Myocyte (in vitro differentiated cells): ENCODE measurements at regions not wholly inside any gene's neighbourhood (a gene's known extent, or its start where the extent isn't known, plus 50 kb on each side); places are given as distances from the start of the nearest gene placed in this dataset.
"Not testable (repeated sequence)": the region's sequence is repeated elsewhere in the genome, so short reads cannot be mapped to it uniquely, and the experiment has no call there.

ENCODE experiments used
- DNase-seq: peaks from one replicate; pipeline ENCODE4 v3.0.0-alpha.2; 2012; ENCODE audit warnings: low read depth

DNA sequence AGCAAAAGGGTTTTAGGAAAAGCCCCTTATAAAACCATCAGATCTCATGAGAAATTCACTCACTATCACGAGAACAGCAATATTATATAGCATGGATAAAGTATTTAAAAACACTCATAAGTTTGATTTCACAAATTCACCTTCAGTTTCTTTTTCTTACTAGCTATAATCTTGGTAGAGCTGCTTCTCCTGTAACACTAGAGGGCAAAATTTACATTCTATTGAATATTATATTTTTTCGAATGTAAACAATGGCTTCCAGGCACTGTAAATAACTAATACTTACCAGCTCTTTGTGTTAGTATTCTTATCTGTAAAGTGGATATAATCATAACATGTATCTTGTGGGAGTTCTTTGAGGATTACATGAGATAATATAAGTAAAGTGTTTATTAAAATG is 259.6 kb downstream of the CCER1 start:
- no peak for DNase-seq

DNA sequence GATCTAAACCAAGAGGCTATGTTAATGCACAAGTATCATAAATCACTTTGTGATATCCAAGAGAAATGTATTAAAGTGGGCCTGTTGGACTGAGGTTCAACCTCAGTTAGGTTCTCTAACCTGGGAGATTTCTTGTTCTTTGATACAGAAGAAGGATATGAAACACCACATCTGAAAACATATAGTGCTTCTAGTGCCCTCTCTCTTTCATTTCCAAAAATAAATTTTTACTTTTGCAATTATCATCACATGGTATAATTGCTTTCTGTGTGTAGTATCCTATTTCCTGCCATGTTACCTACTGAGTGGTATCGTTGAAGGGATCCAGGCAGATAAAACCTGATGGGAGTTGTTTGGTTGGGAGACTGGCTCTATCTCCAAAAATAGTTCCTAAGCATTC is 264.9 kb downstream of the CCER1 start:
- DNase-seq: no peak

DNA sequence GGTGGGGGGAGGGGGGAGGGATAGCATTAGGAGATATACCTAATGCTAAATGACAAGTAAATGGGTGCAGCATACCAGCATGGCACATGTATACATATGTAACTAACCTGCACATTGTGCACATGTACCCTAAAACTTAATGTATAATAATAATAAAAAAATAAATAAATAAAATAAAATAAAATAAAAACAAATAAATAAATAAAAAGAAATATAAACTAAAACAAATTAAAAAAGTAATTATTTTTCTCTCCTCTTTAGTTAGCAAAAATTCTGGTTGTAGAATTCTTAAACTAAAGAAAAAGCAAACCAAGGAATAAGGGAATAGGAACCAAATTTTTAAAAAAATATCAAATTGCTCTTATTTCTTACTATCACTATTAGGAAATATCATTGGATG is 267.3 kb downstream of the CCER1 start:
- DNase-seq: not testable (repeated sequence)

DNA sequence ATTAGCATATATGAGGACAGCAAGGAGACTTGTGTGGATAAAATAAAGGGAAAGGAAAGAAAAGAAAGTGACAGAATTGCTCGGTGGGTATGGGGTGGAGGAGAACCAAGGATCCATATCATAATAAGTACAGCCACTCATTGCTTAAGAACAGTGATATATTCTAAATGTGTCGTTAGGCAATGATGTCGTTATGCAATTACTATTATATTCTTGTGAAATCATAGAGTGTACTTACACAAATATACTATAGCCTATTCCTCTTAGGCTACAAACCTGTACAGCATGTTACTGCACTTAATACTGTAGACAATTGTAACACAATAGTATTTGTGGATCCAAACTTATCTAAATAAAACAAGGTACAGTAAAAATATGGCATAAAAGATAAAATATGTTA is 271.1 kb downstream of the CCER1 start:
- DNase-seq: no peak

DNA sequence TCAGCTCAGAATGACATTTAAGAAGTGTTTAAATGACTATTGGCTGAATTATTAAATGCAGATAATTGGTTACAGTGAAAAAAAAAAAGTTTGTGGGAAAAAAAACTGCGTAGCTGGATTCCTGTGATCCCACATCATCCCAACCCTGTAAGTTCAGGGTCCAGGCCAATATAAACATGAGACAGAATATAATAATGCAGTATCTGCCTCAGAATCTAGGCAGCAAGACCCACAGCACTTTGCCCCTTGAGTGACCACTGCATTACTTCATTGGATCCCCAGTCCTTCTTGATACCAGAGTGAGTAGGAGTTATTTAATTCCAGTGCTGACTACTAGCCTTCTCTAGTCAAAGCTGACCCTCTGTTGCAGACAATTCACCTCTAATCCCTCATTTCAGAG is 272.6 kb downstream of the CCER1 start:
- no peak for DNase-seq

DNA sequence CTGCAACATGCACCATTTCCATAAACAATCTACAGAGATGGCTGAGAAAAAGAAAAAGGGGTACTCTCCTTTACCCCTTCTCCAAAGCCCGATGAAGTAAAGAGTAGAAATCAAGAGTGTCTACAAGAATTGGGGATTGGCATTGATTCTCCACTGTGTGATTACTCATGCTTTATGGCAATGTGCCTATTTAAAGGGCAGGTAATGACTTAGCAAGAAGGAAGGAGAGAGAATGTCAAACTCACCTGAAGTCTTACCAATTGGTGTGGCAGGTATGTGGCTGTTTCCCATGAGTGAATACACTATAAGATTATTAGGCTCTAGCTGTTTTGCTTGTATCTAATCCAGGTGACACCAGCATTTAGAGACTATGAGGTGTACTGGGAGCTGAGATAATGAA is 275.3 kb downstream of the CCER1 start:
- no peak for DNase-seq

DNA sequence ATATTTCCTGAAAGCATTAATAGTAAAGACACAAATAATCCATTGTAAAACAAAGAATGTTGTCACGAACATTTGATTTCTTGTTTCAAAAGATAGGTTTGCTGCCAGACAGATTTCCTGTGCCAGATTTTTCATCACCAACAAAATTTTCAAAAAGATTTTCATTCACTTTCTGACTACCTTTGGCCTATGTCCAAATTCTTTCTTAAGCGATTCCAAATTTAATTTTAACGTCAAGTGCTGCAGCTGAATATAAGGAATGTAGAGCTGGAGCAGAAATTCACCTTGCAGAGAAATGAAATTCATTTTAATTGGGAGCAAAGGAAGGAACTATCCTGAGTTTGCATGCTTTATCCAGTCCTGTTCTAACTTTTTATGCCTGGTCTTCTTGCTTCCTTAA is 277.4 kb downstream of the CCER1 start:
- DNase-seq: no peak

DNA sequence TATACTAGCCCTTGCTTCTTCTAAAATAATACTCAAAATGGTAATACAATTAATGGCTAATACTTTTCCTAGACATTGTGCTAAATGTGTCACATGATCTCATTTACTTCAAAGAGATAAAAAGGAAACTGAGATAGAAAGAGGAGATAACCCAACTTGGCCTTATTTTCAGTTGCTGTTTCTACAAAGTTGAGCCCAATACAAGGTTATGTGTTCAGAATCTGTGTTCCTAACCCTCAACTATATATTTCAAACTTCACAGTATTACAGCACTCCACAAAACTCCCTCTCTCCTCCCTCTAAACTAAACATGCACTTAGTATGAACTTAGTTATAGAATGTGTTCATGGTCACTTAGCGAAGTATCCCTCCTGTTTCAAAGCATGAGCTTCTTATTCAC is 277.9 kb downstream of the CCER1 start:
- DNase-seq: no peak

DNA sequence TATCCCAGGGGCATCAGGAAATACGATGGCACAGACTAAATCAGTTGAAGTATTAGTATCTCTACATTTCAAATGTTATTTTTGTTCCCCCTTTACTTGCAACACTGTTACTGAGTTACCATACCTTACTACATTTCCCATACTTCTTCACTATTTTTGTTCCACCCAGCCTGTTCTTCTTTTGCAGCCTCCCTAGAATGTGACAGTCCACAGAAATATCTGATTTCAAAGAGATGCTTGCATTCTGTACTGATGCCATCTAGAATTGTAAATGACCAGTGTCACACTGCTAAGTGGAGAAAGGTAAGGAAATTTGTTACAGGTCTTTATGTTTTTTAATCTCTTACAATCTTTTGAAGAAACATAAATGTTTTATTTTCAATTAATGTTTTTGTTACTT is 279.9 kb downstream of the CCER1 start:
- DNase-seq: no peak

DNA sequence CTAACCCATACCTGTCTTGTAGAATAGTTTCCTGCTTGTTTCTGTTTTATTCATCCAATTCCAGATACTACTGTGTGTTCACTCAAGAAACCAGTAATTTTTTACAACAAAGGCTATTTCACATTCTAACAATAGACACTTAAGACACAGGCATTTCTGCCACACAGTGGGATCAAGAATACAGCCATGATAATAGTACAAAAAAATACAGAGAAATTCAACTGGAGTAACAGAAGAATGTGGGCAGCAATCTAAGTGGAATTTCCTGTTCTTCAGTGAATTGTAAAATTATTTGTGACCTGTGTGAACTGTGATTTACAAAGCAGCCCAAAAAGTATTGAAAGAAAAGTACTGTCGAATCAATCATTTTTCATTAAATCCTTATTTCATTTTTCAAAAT is 282.9 kb downstream of the CCER1 start:
- no peak for DNase-seq

DNA sequence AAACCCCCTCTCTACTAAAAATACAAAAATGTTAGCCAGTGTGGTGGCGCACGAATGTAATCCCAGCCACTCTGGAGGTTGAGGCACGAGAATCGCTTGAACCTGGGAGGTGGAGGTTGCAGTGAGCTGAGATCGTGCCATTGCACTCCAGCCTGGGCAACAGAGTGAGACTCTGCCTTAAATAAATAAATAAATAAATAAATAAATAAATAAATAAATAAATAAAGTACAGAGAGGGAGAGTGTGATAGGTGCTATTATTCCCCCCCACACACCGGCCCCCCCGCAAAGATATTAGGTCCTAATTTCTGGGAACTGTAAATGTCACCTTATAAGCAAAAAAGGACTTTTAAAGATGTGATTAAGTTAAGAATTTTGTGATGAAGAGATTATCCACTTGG is 291.0 kb downstream of the CCER1 start:
- DNase-seq: not testable (repeated sequence)

DNA sequence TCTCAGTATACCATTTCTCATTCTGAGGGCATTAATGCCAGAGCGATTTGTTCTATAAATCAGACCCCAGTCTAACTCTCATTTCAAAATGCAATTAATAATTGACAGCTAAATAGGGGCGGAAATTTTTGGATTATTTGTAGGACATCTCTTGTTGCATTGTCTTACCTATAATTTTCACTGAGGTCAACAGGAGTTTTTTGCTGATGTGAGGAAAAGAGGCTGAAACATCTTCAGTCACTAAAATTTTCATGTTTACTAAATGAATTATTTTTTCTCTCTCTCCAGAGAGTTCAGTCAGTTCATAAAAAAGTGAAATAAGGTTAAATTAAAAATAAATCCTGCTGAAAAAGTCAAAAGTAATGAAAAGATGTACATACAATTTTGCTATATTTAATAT is 295.9 kb downstream of the CCER1 start:
- no peak for DNase-seq

DNA sequence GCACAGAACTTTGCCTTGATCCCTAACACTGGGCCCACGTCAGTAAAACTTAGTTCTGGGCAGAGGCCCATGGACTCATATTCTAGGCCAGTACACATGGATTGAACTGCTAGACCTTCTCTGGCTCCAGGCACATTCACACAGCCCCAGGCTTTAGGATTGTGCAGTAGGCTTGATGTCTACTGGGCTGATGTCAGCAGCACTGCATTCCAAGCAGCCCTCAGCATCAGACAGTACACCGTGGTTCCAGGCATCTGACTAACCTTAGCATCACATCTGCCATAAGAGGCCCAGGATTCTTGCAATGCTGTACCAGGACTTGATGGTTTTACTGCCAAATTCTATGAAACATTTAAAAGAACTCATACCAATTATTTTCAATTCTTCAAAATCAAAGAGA is 301.9 kb downstream of the CCER1 start:
- DNase-seq: no peak

DNA sequence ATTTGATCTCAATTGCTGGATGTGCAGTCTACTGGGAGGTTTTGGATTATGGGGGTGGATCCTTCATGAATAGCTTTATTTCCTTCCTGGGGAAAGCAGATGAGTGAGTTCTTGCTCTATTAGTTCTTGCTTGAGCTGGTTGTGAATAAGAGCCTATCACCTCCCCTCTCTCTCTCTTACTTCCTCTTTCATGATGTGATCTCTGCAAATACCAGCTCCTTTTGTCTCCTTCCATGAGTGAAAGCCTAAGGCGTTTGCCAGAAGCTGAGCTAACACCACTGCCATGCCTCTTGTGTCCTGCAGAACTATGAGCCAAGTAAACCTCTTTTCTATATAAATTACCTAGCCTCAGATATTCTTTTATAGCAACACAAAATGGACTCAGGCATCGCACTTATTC is 302.7 kb downstream of the CCER1 start:
- DNase-seq: no peak

DNA sequence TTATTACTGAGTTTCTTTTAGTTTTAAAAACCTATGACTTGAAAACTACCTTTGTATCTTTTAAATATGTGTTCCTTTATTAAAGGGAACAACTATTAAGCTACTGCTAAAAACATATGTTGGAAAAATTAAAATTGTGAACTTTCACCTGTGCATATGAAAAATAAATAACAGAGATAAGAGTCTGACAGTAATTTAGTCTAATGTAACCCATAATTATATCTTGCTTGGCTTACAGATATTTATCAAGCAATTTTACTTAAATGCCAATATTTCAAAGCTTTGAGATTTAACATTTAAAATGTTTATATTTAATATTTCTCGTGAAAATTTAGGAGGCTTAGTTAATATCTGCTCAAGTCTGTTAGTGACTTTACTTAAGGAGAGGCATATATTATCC is 309.8 kb downstream of the CCER1 start:
- DNase-seq: no peak

DNA sequence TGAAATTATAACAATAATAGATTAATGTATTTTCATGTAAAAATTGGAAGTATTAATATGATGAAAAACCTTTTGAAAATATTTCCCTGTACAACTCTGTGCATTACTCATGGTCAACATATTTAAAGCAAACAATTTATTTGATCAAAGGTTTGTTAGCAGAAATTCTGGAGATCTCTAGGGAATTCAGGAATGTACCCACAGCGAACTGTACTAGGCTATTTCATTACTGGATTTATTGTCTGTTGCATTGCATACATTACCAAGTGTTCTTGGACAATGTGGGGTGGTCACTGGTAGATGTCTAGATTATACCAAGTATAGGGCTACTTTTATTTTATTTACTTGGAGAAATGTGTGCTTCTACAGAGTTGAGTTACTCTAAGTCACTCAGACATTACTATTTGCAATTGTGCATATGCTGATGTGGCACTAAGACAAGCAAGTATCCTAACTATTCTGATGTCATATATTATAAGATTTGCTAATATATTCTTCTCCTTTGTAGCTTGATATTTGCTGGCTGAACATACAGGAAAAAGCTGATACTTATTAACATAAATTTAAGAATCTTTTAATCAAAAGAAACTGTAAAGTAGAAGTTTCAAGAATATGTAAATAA is 323.3 kb downstream of the CCER1 start:
- no peak for DNase-seq

DNA sequence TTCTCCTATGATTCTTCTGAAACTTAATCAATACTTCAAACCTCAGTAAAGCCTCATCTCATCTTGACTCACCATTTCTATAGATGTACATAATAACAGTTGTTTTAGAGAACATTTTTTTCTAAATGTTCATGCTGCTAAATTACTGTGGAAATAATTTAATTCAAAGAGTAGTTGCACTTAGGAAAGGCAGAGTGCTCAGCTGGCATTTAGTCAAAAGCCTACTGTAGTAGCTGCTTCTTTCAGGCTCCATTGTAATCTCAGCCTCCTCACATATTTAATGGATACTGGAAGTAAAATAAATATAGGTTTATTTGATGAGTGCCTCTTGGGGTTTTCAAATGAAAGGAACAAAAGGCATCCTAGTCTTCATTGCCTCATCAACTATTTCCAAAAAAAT is 325.0 kb downstream of the CCER1 start:
- no peak for DNase-seq

DNA sequence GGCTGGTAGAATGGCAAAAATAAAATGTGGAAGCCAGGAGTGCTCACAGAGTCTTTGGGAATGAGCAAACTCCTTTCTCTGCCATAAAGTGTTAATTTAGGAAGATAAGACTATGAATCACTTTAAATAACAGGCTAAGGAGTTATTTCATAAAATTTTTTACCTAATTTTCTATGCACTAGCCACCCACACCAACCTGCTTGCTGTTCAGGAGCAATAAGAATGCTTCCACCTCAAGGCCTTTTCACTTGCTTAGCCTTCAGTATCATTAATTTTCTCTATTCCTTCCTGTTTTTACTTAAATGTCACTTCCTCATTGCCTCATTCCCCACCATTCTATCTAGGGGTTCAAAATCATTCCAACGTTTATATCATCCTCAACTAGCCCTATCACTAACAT is 326.8 kb downstream of the CCER1 start:
- DNase-seq: no peak

DNA sequence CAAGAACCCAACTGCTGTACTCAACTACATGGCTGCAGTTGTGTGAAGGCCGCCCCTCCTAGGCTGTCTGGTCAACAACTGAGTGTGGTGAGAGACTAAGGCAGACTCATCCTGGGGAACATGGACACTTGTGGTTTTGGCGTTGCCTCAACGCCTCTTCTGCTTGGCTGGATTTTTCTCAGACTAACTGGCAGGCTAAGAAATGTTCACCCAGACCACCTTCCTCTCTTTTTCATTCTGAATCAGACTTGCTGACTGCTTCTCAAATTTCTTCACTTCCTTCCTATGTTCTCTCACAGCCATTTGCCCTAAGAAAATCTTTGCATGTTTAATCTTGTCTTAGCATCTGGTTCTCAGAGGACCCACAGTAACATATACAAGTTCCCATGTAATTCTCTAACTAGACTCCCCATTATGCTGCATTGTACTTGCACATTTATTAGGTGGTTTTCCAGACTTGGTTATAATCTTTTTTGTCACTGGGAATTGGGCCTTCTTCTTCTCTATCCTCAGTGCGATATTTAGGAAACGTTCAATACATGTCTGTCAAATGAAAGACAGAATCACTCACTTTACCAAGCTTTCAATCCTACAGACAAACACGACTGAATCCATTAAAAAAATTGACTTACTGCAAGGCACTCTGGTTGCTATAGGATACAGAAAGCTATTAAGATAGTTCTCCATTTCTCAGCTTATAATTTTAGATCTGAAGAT is 327.6 kb downstream of the CCER1 start:
- peak; percentile 51 for DNase-seq

DNA sequence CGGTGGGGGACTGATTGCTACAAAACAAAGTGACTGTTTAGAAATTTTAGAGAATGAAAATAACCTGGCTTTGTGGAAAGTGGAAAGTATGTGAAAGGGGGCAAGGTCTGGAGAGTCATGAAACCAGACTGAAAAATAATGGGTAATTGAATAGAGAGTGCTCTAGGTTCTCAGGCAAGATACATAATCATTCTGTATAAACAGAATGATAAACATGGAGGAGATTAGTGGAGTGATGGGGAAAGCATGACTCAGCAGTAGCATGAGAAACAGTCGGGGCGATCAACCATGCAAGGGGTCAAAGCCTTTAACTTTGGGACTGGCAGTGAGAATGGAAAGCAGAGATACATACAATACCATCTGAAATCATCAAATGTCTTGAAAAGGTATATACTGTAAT is 332.5 kb downstream of the CCER1 start:
- peak; percentile 11 for DNase-seq

DNA sequence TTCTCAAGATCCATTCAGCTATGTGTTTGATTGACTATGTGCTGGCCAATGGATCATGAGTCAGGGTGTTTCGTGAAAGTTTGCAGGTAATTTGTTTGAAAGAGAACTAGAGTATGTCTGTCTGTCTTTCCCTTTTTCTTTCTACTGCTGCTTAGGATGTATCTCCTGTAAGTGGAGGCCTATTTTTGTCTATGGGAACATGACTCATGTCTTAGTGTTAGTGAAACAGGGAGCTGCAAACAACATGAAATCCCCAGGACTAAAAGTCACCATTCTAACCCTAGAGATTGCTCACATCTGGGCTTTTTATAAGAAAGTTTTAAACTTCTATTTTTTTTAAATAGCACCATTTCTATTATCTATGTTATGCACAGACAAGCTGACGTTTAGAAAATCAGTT is 333.0 kb downstream of the CCER1 start:
- DNase-seq: peak; percentile 39

DNA sequence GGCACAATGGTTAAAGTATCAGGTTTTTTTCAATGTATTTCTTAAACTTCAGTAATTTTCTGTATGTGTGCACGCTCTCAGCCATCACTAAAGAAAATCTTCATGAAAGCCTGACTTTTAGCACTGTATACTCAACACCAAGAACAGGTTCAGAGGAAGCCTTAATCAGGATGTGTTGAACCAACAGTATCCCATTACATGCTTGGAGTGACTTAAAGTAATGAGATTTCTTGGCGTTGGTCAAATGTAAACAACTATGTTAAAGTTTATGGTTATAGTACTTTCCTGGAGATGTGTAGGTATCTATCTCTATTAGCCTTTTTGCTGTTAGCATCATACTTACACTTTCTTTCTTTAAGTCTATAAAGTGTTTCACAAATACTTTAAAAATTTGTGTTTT is 335.0 kb downstream of the CCER1 start:
- DNase-seq: no peak

DNA sequence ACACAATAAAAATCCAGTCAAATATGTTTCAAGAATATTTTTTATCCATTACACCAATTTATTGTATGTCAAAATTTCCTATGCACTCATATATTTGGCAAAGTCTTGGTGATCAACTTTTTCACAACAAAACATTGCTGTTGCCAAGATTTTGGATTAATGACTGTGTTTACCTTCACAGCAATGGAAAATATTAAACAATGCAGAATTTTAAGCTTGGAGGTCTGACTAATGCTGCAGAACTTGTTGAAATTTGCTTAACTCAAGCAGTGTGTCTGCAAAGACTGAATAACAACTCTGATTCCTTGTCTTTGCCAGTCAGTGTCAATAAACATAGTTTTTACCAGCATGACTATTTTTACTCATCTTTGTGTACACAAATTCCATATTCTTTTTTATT is 336.4 kb downstream of the CCER1 start:
- no peak for DNase-seq

DNA sequence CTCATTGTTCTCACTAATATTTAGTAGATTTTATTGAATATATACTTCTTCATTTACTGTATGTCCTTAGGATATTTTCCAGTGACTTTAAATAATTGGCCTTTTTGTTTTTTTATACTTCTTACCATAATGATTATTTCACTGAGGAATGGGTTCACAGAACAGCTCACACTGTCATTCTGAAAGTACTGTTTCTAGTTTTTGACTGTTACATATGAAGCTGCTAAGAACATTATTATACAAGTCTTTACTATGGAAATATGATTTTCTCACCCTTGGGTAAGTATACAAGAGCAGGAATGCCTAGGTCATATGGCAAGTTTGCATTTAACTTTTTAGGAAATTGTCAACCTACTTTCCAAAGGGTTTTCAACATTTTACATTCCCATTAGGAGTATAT is 343.1 kb downstream of the CCER1 start:
- DNase-seq: no peak
